ENCODE measurements at regions not wholly inside any gene's neighbourhood (a gene's known extent, or its start where the extent isn't known, plus 50 kb on each side); places are given as distances from the start of the nearest gene placed in this dataset.

GRCh38 chr2:20150110-20150706 lies 74.7 kb downstream of the SDC1 start:
- Mint-ChIP-seq H3K36me3 (no peaks in the 10 kb centered on the region), H3K27ac (no peak overlapping the region), H3K9me3 (no peaks in the 10 kb centered on the region)
- no peak for ATAC-seq
- no peak for DNase-seq (ENCODE audit: low spot score in 2 of 2)

DNA sequence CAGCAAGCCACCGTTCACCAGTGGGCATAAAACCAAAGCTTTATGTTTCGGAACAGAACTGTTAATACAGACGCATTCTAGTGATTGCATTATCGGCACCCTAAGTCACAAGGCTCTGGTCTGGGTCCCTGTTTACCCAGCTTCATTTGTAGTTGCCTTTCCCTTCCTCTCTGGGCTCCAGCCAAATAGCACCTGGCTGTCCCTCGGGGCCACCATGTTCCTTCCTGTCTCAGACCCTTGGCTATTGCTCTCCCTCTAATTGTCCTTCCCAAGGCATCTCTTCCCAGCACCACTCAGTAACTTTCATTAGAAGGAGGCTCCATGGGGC lies 75.3 kb downstream of the SDC1 start:
- ATAC-seq (no peak), DNase-seq (ENCODE audit: low spot score in 2 of 2) (no peak)
- H3K36me3 Mint-ChIP-seq: no peaks in the 10 kb centered on the region

GRCh38 chr2:20148923-20149702 lies 75.8 kb downstream of the SDC1 start:
- DNase-seq (ENCODE audit: low spot score in 2 of 2) (no peak), ATAC-seq (no peak)
- no peaks in the 10 kb centered on the region for H3K36me3 Mint-ChIP-seq
- no peaks in the 10 kb centered on the region for H3K9me3 Mint-ChIP-seq
- H3K27ac Mint-ChIP-seq: no peak overlapping the region

More for the DNA sequence above, 75.3 kb downstream of the SDC1 start:
- H3K9me3 Mint-ChIP-seq: no peaks in the 10 kb centered on the region
- no peak overlapping the region for H3K27ac Mint-ChIP-seq

DNA sequence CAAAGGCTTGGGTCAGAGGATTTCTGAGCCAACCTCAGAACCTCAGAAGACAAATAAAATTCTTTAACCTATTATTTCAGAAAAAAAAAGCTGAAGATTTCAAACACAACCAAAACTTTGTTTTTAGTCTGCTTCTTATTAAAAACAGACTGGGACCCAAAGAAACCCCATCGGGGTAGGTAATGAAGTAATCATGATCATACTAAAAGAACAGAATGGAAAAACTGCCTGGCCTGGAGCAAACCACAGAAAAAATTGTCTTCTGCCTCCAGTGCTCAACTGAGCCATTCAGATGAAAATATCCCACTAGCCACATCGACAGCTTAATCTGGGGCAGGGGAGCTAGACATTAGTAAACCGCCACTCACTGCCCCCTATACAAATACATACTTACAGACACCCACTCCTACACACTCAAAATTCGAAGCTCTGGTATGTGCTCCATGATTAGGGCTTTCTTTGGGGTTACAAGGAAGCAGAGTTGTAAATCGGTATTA lies 76.5 kb downstream of the SDC1 start:
- ATAC-seq (no peak), DNase-seq (ENCODE audit: low spot score in 2 of 2) (no peak)
- no peak overlapping the region for H3K27ac Mint-ChIP-seq
- H3K9me3 Mint-ChIP-seq: no peaks in the 10 kb centered on the region
- H3K36me3 Mint-ChIP-seq: no peaks in the 10 kb centered on the region

GRCh38 chr2:20147351-20147750 lies 77.6 kb downstream of the SDC1 start:
- DNase-seq (ENCODE audit: low spot score in 2 of 2) (no peak), ATAC-seq (no peak)
- Mint-ChIP-seq H3K27ac (no peak overlapping the region), H3K9me3 (no peaks in the 10 kb centered on the region), H3K36me3 (no peaks in the 10 kb centered on the region)

- no peak for ATAC-seq
- Mint-ChIP-seq H3K36me3 (no peaks in the 10 kb centered on the region), H3K9me3 (no peaks in the 10 kb centered on the region), H3K27ac (no peak overlapping the region)
- DNase-seq (ENCODE audit: low spot score in 2 of 2): no peak
Measured at GRCh38 chr2:20146401-20146800, 78.5 kb downstream of the SDC1 start.

GRCh38 chr2:20145497-20146193 lies 79.3 kb downstream of the SDC1 start:
- DNase-seq (ENCODE audit: low spot score in 2 of 2) (no peak), ATAC-seq (peak; percentile 39 to 54)
- H3K9me3 Mint-ChIP-seq: no peaks in the 10 kb centered on the region
- H3K27ac Mint-ChIP-seq: no peak overlapping the region
- no peaks in the 10 kb centered on the region for H3K36me3 Mint-ChIP-seq

DNA sequence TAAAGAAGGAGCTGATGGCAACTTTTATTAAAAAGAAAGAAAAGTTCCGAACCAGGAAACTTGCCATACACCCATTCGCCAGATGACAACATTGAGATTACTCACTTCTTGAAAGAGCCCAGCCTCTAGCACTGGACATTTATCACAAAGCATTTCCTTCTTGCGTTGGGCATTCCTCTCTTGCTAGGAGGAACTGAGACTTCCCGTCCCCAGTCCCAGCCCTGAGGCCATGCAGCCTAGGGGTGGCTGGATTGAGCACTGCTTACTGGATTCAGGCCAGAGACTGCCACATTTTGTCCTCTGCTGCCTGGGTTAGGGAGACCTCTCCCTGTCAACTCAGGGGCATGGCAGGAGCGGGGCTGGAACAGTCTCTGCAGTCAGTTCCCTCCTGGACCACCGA lies 80.1 kb downstream of the SDC1 start:
- Mint-ChIP-seq H3K9me3 (no peaks in the 10 kb centered on the region), H3K36me3 (no peaks in the 10 kb centered on the region), H3K27ac (no peak overlapping the region)
- no peak for DNase-seq (ENCODE audit: low spot score in 2 of 2)
- ATAC-seq: no peak

- DNase-seq (ENCODE audit: low spot score in 2 of 2) (no peak), ATAC-seq (no peak)
- H3K36me3 Mint-ChIP-seq: no peaks in the 10 kb centered on the region
- H3K27ac Mint-ChIP-seq: no peak overlapping the region
- no peaks in the 10 kb centered on the region for H3K9me3 Mint-ChIP-seq
Measured at GRCh38 chr2:20144196-20144595, 80.7 kb downstream of the SDC1 start.

GRCh38 chr2:20143263-20143662 lies 81.7 kb downstream of the SDC1 start:
- ATAC-seq: no peak
- no peak for DNase-seq (ENCODE audit: low spot score in 2 of 2)
- Mint-ChIP-seq H3K9me3 (no peaks in the 10 kb centered on the region), H3K36me3 (no peaks in the 10 kb centered on the region), H3K27ac (no peak overlapping the region)

- Mint-ChIP-seq H3K27ac (no peak overlapping the region), H3K36me3 (no peaks in the 10 kb centered on the region), H3K9me3 (no peaks in the 10 kb centered on the region)
- ATAC-seq (no peak), DNase-seq (ENCODE audit: low spot score in 2 of 2) (no peak)
Measured at GRCh38 chr2:20141806-20142205, 83.1 kb downstream of the SDC1 start.

GRCh38 chr2:20141056-20141762 lies 83.7 kb downstream of the SDC1 start:
- DNase-seq (ENCODE audit: low spot score in 2 of 2) (no peak), ATAC-seq (no peak)
- no peak overlapping the region for H3K27ac Mint-ChIP-seq
- no peaks in the 10 kb centered on the region for H3K36me3 Mint-ChIP-seq
- no peaks in the 10 kb centered on the region for H3K9me3 Mint-ChIP-seq

GRCh38 chr2:20140321-20141055 lies 84.4 kb downstream of the SDC1 start:
- H3K27ac Mint-ChIP-seq: no peak overlapping the region
- DNase-seq (ENCODE audit: low spot score in 2 of 2): no peak
- H3K9me3 Mint-ChIP-seq: no peaks in the 10 kb centered on the region
- H3K36me3 Mint-ChIP-seq: no peaks in the 10 kb centered on the region
- no peak for ATAC-seq

DNA sequence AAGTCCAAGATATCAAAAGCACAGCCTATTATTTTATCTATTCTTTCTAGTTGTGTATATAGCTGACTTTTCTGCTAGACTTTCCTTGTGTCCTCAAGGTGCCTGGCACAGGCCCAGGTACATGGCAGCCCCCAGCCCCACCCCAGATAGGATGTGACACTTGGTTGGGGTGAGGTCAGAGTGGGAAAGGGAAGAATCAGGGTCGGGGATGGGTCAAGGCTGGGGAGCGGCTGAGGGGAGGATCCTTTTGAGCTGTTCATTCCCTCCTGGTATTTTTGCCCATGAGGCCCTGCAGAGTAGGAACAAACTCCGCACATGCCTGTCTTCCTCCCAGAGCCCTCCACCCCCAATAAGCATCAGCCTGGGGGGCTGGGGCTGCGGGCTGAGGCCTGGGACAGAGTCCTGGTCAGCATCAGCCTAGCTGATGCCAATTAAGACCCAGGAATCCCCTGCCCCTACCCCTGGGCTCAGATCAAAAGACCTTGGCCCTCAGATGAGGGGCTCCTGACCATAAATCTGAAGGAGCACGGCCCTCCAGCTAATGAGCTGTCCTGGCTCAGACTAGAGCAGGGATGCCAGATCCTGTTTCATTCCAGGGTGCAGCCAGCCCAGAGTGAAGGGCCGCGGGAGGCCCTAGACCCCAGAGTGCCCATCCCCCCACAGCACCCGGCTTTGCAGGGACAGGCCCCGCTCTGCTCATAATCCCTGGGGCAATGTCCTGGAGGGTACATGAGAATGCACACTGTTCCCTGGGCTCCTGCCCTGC lies 85.3 kb downstream of the SDC1 start:
- no peaks in the 10 kb centered on the region for H3K36me3 Mint-ChIP-seq
- peak overlapping the region in 1 of 2 donors; percentile 22 for H3K27ac Mint-ChIP-seq
- DNase-seq (ENCODE audit: low spot score in 2 of 2) (no peak), ATAC-seq (no peak)
- H3K9me3 Mint-ChIP-seq: no peaks in the 10 kb centered on the region

DNA sequence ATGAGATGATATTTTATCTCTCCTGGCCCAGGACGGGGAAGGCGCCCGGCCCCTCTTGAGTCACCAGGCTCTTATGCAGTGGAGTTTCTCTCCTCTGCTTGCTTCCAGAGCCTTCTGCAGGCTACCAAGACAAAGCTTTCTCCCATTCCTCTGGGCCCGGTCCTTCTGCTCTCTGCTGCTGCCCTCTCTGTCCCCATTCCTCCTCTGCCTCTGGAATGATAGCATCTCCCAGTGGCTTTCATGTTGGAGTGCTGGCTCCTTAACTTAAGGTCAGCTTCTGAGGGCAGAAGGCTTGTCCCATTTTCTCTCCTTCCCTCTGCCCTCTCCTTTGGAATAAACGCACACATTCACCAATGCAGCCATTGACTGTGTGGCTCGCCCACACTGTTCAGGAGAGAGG lies 86.2 kb downstream of the SDC1 start:
- H3K27ac Mint-ChIP-seq: peak overlapping the region in 1 of 2 donors; percentile 33
- no peaks in the 10 kb centered on the region for H3K9me3 Mint-ChIP-seq
- ATAC-seq: no peak
- H3K36me3 Mint-ChIP-seq: no peaks in the 10 kb centered on the region
- no peak for DNase-seq (ENCODE audit: low spot score in 2 of 2)

DNA sequence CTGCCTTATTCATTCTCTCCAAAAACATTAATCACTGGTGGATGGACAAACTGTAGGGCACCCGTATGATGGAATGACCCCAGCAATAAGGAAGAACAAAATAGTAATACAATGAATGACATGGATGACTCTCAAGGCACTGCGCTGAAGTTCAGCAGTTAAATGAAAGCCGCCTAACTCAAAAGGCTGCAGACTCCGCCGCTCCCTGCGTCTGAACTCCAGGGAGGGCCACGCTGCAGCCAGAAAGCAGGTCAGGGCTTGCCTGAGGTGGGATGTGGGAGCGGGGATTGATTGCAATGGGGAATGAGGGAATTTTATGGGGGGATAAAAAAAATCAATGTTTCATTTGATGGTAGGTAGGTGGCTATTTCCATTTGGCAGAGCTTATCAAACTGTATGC lies 86.5 kb upstream of the LAPTM4A start:
- Mint-ChIP-seq H3K9me3 (no peaks in the 10 kb centered on the region), H3K36me3 (no peaks in the 10 kb centered on the region), H3K27ac (no peak overlapping the region)
- DNase-seq (ENCODE audit: low spot score in 2 of 2) (no peak), ATAC-seq (no peak)
